ENCODE measurements at regions not wholly inside any gene's neighbourhood (a gene's known extent, or its start where the extent isn't known, plus 50 kb on each side); places are given as distances from the start of the nearest gene placed in this dataset.
A peak's percentile ranks its signal among the peaks of the same experiment; 100 is the strongest.
"Not testable (repeated sequence)": the region's sequence is repeated elsewhere in the genome, so short reads cannot be mapped to it uniquely, and the experiment has no call there.

DNA sequence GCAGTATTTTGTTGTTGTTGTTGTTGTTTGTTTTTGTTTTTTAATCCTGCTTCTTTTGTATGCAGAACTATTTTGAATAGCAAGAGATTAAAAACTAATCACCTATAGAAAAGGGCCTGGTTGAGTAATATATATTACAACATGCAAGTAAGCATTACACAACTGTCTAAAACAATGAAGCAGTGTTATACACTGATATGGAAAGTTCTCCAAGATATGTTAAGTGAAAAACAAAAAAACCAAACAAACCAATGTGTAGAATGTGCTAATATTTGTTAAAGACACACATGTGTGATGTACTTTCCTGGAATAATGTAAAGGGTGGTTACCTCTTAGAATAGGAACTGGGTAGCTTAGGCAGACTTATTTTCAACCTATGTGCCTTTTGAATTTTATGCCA, 117.4 kb downstream of the ZNF365 start:
- Histone ChIP-seq H3K4me3 (ENCODE audit: low read depth, low read length) (no peak overlapping the region), H3K4me2 (ENCODE audit: low read length) (no peak overlapping the region), H3K79me2 (no peaks in the 10 kb centered on the region), H3K4me1 (no peaks in the 10 kb centered on the region), H3K36me3 (ENCODE audit: control insufficient read depth, insufficient read depth, low read length) (no peaks in the 10 kb centered on the region), H2AFZ (no peak overlapping the region), H3K27ac (no peak overlapping the region), H3K27me3 (ENCODE audit: control insufficient read depth, insufficient read depth, low read length) (no peaks in the 10 kb centered on the region), H3K9me3 (ENCODE audit: control insufficient read depth, low read length) (no peaks in the 10 kb centered on the region), H3K9ac (no peak overlapping the region)
- TF ChIP-seq, protein P1, sequence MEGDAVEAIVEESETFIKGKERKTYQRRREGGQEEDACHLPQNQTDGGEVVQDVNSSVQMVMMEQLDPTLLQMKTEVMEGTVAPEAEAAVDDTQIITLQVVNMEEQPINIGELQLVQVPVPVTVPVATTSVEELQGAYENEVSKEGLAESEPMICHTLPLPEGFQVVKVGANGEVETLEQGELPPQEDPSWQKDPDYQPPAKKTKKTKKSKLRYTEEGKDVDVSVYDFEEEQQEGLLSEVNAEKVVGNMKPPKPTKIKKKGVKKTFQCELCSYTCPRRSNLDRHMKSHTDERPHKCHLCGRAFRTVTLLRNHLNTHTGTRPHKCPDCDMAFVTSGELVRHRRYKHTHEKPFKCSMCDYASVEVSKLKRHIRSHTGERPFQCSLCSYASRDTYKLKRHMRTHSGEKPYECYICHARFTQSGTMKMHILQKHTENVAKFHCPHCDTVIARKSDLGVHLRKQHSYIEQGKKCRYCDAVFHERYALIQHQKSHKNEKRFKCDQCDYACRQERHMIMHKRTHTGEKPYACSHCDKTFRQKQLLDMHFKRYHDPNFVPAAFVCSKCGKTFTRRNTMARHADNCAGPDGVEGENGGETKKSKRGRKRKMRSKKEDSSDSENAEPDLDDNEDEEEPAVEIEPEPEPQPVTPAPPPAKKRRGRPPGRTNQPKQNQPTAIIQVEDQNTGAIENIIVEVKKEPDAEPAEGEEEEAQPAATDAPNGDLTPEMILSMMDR (IDR thresholded peaks at IDR 0.05) = no peak

DNA sequence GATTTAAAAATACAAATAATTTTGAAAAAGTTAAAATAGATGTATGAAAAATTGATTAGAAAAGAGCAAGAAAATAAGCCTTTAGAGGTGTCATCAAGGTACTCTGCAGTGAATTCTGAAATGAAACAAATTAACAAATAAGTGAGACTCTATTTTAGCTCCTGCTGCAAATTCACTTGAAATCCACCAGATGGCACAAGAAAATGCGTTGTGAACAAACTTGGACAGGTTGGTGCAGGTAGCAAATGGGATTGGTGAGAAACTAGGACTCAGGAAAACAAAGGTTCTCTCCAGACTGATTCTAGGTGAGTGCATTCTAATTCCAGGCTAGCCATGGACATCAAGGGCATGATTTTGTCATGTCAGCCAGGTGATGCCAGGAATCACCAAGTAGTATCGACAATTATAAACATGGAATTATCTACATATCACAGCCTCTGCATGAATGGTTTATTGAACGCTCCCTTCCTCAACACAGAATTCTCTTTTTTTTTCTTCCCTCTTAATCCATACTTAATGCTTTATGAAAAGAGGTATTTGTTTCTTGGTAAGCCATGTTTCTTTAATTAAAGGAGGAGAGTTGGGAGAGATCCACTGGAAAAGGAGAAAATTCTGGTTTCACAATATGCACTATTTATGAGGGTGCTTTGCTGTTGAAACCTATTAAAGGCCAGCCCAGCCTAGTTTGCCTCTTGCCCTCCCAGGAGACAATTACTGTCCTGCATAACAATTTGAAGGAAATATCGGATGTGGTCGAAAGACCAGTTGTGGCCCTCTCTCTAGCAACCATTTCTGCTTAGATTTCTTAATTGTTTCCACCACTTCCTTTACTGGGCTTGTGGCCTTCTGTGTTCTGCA, 118.1 kb downstream of the ZNF365 start:
- no peak overlapping the region for H3K27ac ChIP-seq

DNA sequence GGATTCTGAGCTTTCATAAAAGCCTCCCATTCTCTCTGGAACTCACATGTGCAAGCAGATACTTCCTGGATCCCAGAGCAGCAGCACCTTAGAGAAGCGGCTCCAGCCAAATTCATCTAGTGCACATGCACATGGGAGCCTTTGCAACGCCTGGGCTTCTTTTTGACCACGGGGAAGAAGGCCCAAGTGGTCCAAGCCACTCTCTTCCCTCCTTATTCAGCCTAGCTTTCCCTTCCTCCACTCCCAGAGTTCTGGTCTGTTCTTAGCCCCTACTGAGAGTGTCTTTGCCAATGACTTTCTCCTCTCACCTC, 118.7 kb downstream of the ZNF365 start:
- TF ChIP-seq, protein P1 (IDR thresholded peaks at IDR 0.05) = no peak

More for the DNA sequence above, 118.1 kb downstream of the ZNF365 start:
- Histone ChIP-seq H3K4me1 (no peaks in the 10 kb centered on the region), H3K9ac (no peak overlapping the region), H3K4me3 (ENCODE audit: low read depth, low read length) (no peak overlapping the region), H3K9me3 (ENCODE audit: control insufficient read depth, low read length) (no peaks in the 10 kb centered on the region), H3K36me3 (ENCODE audit: control insufficient read depth, insufficient read depth, low read length) (no peaks in the 10 kb centered on the region), H3K27me3 (ENCODE audit: control insufficient read depth, insufficient read depth, low read length) (peaks cover 3% of the 10 kb centered on the region), H3K4me2 (ENCODE audit: low read length) (no peak overlapping the region), H2AFZ (no peak overlapping the region), H3K79me2 (no peaks in the 10 kb centered on the region)
- TF ChIP-seq, protein P1 (IDR thresholded peaks at IDR 0.05) = peak; percentile 17

DNA sequence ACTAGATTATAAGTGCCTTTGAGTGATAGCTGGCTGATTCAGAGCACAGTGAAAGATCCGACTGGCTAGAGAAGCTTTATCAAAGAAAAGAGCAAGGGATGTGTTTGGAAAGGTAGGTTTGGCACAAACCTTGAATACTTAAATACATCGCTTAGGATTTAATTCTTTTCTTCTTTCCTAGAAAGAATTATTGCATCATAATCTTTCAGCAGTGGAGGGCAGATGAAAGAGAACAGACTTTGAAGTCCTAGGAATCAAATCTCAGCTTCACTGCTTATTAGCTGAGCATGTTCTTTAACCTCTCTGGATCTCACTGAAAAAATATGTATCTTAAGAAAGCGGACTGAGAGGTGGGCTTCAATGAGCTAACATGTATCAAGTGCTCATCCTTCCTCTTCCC, 122.8 kb downstream of the ZNF365 start:
- no peaks in the 10 kb centered on the region for H3K9me3 ChIP-seq (ENCODE audit: control insufficient read depth, low read length)
- H3K4me3 ChIP-seq (ENCODE audit: low read depth, low read length) = no peak overlapping the region
- no peak overlapping the region for H3K27ac ChIP-seq
- peaks cover 3% of the 10 kb centered on the region for H3K27me3 ChIP-seq (ENCODE audit: control insufficient read depth, insufficient read depth, low read length)
- no peaks in the 10 kb centered on the region for H3K4me1 ChIP-seq
- TF ChIP-seq, protein P1 (IDR thresholded peaks at IDR 0.05) = no peak
- H2AFZ ChIP-seq = no peak overlapping the region
- no peaks in the 10 kb centered on the region for H3K36me3 ChIP-seq (ENCODE audit: control insufficient read depth, insufficient read depth, low read length)
- H3K4me2 ChIP-seq (ENCODE audit: low read length) = no peak overlapping the region
- no peaks in the 10 kb centered on the region for H3K79me2 ChIP-seq
- H3K9ac ChIP-seq = no peak overlapping the region

More for the DNA sequence above, 118.7 kb downstream of the ZNF365 start:
- Histone ChIP-seq H3K4me3 (ENCODE audit: low read depth, low read length) (no peak overlapping the region), H3K27me3 (ENCODE audit: control insufficient read depth, insufficient read depth, low read length) (peaks cover 3% of the 10 kb centered on the region), H3K9me3 (ENCODE audit: control insufficient read depth, low read length) (no peaks in the 10 kb centered on the region), H3K36me3 (ENCODE audit: control insufficient read depth, insufficient read depth, low read length) (no peaks in the 10 kb centered on the region), H3K79me2 (no peaks in the 10 kb centered on the region), H2AFZ (no peak overlapping the region), H3K27ac (no peak overlapping the region), H3K4me2 (ENCODE audit: low read length) (no peak overlapping the region), H3K4me1 (no peaks in the 10 kb centered on the region), H3K9ac (no peak overlapping the region)

DNA sequence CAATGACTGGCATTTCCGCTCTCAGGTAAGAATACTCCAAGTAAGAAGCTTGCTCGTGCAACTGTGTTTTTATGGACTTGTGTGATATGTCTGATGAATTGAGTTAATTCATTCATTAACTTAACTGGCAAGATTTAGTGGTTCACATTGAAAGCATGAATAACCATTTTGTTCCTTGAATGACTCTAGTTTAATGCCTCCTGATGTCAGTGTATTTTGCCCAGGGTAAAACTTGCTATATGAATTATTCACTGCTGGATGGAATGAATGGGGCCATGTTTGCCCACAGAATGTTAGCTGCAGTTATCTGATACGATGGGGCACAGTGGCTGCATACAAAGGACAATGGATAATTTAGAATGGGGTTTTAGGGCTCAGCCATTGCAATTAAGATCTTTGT, 124.1 kb downstream of the ZNF365 start:
- no peak overlapping the region for H2AFZ ChIP-seq
- H3K9me3 ChIP-seq (ENCODE audit: control insufficient read depth, low read length) = no peaks in the 10 kb centered on the region
- no peak overlapping the region for H3K4me2 ChIP-seq (ENCODE audit: low read length)
- no peaks in the 10 kb centered on the region for H3K36me3 ChIP-seq (ENCODE audit: control insufficient read depth, insufficient read depth, low read length)
- peaks cover 3% of the 10 kb centered on the region for H3K27me3 ChIP-seq (ENCODE audit: control insufficient read depth, insufficient read depth, low read length)
- TF ChIP-seq, protein P1 (IDR thresholded peaks at IDR 0.05) = no peak
- H3K27ac ChIP-seq = no peak overlapping the region
- H3K4me1 ChIP-seq = no peaks in the 10 kb centered on the region
- no peak overlapping the region for H3K9ac ChIP-seq
- H3K79me2 ChIP-seq = no peaks in the 10 kb centered on the region
- H3K4me3 ChIP-seq (ENCODE audit: low read depth, low read length) = no peak overlapping the region

DNA sequence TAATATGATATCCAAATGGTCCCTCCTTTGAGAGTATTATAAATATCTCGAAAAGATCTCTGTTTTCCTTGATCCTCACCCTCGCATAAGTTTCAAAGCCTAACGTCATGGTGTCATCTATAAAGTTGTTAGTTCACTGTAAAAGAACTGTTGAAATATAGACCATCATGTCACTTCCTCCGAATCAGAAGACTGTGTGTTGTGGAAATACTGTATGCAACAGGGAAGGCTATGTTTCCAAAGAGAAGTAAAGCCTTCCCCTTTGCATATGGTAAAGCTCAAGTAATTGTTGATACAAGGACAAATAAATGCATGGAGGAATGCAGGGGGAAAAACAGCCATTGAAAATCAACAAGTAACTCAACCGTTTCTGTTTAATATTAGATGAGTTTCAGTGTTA, 125.9 kb downstream of the ZNF365 start:
- not testable (repeated sequence) for H3K4me1 ChIP-seq; H3K9me3 ChIP-seq (ENCODE audit: control insufficient read depth, low read length); H3K27ac ChIP-seq; H3K4me3 ChIP-seq (ENCODE audit: low read depth, low read length); H3K79me2 ChIP-seq; H2AFZ ChIP-seq; H3K9ac ChIP-seq; H3K36me3 ChIP-seq (ENCODE audit: control insufficient read depth, insufficient read depth, low read length); H3K4me2 ChIP-seq (ENCODE audit: low read length); H3K27me3 ChIP-seq (ENCODE audit: control insufficient read depth, insufficient read depth, low read length)
